GM21737 (cell line): ENCODE measurements at regions not wholly inside any gene's neighbourhood (a gene's known extent, or its start where the extent isn't known, plus 50 kb on each side); places are given as distances from the start of the nearest gene placed in this dataset.

Experiments
- ATAC-seq: cut with Tn5 transposase; IDR thresholded peaks from one replicate; pipeline ENCODE4 v1.9.1; 2021; ENCODE audit warnings: mild to moderate bottlenecking, moderate library complexity; ENCODE audit not compliant: unreplicated experiment

DNA sequence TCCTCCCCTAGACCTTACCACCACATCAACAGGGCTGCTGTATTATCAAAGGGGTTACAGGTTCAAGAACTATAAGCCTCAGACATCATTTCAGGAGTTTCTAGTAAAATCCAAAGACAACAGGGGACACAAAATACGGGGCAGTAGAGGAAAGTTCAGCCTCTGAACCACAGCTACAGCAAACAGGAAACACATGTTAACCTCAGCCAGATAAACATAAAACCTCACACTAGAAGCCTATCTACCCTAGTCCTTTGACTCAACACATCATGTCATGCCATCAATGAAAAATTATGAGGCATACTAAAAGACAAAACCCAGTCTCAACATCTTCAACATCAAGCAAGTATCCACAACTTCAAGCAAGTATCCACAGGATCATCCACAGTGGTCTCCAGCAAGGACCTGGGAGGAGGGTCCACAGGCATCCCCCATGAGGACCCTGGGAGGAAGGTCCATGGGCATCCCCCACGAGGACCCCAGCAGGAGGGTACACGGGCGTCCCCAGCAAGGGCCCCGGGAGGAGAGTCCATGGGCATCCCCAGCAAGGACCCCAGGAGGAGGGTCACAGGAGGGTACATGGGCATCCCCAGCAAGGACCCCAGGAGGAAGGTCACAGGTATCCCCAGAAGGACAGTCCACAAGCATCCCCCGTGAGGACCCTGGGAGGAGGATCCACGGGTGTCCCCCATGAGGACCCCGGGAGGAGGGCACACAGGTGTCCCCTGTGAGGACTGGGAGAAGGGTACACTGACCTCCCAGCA lies 440.0 kb downstream of the MATN1 start:
- no peak for ATAC-seq

DNA sequence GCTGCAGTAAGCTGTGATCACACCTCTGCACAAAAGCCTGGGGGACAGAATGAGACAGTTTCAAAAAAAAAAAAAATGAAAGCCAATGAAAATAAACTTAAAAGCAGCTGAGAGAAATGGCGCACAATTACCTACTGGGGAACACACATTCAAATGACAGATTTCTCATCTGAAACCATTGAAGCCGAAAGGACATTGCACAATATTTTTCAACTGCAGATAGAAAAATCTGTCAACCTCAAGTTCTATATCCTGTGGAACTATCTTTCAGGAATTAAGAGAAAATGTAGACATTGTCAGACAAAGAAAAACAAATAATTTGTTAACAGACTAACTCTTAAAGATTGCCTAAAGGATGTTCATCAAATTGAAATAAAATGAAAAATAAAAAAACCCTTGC lies 442.8 kb downstream of the MATN1 start:
- no peak for ATAC-seq

DNA sequence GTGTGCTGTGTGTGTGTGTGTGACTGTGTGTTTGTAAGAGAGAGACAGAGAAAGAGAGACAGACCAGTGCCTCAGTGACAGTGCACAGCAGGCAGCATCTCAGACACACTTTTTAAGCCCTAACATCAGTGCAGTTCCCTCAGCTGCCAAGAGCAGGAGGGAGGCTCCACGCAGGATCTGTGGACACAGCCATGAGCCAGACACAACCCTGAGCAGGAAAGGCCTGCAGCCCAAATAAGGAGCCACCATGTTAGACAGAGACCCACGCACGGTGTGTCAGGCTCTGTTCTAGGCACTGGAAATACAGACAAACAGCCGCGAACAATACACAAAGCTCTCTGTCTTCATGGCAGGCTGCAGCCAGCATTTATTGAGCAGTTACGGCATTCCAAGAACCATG lies 445.5 kb downstream of the MATN1 start:
- no peak for ATAC-seq

DNA sequence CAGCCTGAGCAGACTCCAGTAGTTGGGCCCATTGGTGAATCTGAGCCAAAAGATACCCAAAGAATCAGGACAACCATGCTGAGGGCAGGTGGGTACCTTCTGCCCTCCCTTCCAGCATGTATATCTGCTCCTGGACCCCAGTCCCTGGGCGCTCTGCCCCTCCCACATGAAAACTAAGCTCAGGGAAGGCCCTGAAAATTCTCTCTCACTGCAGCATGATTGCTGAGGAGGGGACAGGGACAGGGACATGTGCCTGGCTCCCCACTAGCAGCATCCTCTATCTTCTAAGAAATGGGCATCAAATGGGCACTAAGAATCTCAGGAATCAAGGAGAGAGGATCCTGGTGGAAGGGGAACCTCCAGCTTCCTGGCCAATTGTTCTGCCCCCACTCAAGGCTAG lies 446.0 kb downstream of the MATN1 start:
- ATAC-seq: no peak

GRCh38 chr1:30275926-30276764 lies 447.2 kb downstream of the MATN1 start:
- no peak for ATAC-seq

DNA sequence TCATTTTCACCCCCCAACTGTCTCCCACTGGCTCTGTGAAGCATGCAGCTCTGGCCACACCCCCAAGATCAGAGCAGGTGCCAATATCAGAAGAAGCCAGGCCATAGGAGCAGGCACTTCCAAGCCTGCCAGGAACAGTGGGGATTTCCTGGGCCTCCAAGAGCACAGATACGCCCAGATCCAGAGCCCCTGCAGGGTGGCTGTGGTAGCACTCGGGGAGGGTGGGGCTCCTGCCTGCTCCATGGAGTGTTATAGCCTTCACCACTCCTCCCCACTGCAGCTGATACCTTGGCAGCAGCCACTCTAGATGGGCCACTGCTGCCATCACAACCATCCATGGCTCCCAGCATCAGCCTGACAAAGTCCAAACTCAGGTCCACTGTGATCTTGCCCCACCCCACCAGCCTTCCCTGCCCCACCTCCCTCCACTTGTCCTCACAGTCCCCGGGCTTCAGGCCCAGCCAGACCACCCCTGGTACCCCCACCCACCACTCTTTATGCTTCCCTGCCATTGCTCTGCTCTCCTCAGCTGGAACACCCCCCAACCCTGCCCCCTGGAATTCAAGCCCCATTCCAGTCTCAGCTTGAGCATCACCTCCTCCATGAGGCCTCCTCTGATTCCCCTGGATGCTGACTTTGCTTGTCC lies 448.3 kb downstream of the MATN1 start:
- ATAC-seq: no peak

GRCh38 chr1:30274173-30274970 lies 449.0 kb downstream of the MATN1 start:
- no peak for ATAC-seq

DNA sequence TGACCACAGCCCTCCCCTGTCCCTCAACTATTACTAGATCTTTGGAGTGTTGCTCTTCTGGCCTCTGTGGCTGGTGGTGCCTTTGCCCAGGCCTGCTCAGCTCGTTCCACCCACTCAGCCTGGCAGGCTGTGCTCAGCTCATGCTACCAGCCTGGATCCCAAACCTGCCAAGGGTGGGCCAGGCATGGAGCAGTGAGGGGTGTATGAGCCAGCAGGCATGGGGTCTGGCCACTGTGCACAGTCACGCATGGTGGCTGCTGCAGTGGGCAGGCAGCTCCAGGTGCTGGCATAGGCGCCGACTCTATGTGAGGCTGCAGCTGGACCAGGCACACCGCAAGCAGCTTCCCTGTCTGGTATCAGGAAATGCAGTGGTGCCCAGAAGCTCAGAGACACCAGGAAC lies 449.9 kb downstream of the MATN1 start:
- no peak for ATAC-seq

GRCh38 chr1:30273021-30273325 lies 450.4 kb downstream of the MATN1 start:
- ATAC-seq: no peak

- no peak for ATAC-seq
These were observed 450.9 kb downstream of the MATN1 start for GRCh38 chr1:30272277-30273020.

DNA sequence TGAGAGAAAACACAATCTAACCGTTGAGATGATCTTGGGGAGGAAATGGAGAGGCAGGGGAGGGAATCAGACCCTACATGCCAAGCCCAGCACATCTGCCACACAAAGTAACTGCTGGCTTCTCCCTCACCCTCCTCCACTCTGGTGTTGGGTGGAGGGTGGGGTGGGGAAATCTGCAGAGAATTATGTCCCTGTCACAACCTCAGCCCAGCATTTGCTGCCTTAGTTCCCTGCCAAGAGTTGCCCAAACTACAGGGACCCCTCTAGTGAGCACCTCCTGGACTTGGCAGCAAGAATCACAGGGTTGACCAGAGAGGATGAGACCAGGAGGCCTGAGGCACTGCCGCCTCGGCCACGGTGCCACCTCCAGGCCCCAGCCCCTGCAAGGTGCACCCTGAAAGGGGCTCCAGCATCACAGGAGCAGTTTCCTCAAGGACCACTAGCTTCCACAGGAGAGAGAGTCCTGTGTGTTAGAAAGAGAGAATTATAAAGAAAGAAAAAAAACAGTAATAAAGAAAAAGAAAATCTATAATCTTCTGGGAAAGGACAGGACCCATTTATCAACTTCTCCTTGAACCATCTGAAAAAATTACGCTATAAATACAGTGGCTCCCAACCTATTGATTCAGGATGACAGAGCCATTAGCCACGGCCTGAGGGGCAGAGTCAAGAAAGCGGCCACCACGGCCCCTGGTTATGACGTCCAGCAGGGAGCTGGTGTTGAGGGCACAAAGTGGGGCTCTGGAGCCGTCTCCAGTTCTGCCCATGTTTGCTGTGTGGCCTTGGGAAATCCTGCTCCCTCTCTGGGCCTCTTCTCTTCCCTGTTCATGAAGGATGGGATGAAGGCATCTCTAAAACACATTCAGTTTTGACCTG lies 451.7 kb downstream of the MATN1 start:
- ATAC-seq: no peak

GRCh38 chr1:30270461-30270860 lies 452.9 kb downstream of the MATN1 start:
- ATAC-seq: no peak

DNA sequence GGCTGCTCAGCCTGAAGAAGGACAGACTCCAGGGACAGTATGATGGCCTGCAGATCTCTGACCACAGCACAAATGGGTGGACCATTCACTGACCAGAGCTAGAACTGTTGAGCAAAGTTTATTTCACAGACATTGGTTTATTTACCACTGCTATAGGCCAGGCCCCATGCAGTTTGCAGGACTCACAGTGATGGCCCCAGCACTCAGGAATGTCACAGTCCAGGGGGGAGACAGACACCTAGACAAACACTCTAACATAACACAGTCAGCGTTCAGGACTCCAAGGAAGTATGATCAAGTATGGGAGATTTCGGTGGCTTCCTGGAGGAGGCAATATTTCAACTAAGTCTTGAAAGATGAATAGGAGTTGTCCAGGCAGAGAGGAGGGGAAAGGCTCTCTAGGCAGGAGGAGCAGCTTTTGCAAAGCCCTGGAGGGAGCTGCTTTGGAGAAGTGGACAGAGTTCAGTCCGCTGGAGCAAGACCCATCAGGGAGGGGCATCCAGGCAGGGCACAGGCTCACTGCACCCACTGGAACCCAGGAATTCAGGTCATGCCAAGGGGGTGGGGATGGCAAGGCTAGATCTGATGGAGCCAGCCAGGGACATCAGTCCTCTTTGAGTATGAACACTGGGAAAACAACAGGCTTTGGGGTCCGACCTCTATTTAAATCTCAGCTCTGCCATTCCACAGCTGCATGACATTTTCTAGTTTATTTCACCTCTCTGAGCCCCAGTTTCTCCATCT lies 454.3 kb downstream of the MATN1 start:
- ATAC-seq: no peak

DNA sequence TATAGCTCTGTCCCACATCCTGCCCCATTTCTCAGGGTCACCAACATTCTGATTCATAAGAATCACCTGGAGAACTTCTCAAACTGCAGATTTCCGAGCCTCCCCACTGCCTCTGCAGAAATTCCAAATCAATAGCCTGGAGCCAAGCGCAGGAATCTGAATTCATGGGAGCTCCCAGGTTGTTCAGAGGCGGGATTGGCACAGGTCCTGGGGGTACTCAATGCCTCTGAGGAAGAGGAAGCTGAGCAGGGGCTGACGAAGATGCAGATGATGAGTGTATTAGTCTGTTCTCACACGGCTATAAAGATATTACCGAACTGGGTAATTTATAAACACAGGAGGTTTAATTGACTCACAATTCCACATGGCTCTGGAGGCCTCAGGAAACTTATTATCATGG lies 455.5 kb downstream of the MATN1 start:
- no peak for ATAC-seq

GRCh38 chr1:30267046-30267445 lies 456.3 kb downstream of the MATN1 start:
- ATAC-seq: no peak

DNA sequence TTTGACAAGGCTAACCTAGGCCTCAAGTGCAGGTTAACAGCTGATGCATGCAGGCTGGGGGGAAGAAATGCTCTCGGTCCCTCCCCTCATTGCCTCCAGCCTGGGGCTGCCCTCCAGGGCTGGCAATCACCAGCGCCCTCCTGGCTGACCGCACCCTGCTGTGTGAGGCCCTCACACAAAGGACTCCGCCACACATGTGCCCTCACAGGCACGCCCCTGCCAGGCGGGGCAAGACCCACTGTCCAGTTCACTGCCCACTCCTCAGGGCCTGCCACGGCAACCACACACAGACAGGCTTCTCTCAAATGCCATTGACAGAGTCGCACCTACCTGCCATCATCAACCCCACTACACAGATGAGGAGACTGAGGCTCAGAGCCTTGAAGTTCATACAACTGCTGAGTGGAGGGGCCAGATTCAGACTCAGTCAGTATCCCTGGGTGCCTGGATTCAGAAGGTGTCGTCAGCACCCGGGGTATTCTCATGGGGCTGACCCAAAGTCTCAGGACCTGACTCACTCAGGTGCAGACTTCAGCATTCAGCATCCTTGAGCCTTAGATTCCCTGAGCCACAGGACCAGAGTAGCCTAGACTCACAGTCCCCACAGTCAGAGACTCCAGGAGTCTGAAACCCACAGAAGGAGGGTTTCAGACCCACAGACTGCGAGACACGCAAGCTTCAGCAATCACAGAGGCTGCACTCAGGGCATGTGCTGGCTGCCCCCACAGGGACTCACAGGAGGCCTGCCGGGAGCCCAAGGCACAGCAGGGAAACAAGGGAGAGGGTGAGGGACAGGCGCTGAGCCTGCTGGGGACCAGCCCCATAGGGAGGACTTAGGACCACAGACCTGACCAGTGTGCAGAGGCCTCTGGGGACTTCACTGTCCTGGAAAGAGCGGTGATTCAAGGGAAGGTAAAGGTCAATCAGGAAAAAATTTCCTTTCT lies 458.0 kb downstream of the MATN1 start:
- ATAC-seq: no peak

DNA sequence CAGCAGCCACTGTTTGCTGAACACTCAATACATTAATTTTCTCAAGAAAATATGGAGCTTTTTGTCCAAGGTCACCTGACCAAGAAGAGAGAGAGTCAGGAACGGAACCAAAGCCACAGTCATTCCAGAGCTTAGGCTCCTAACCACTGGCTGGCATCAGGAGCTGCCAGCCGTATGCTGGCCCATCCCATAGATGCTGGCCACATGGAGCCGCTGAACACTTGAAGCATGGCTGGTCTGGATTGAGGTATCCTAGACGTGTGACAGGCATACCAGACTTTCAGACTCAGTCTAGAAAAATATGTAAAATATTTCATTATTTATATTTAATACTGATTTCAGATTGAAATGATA lies 458.7 kb downstream of the MATN1 start:
- ATAC-seq: no peak
